NCI-H2171 treated with DMSO at 0.1 percent for 48 hours (cell line): ENCODE measurements at regions not wholly inside any gene's neighbourhood (a gene's known extent, or its start where the extent isn't known, plus 50 kb on each side); places are given as distances from the start of the nearest gene placed in this dataset.

Experiments
- DNase-seq: peaks from one replicate; lab custom pipeline; 2025; lab: John Stamatoyannopoulos, UW

DNA sequence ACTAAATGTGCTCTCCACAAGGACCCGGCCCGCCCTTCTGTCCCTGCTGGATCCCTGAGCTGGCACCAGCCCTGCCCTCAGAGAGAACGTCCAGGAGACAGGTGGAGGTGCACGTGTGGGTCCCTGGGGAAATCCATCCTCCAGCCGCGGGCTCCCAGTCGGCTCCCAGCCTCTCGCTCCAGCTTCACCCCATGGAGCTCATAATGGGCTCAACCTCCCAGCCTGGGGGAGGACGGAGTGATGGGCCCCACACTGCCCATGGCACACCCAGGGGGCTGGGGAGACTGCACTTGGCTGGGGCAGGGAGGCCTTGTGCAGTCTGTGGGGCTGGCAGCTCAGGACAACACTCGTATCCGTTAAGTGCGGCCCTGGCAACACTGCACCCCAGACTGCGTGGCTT is 250.5 kb downstream of the TMEM121 start:
- DNase-seq = no peak

DNA sequence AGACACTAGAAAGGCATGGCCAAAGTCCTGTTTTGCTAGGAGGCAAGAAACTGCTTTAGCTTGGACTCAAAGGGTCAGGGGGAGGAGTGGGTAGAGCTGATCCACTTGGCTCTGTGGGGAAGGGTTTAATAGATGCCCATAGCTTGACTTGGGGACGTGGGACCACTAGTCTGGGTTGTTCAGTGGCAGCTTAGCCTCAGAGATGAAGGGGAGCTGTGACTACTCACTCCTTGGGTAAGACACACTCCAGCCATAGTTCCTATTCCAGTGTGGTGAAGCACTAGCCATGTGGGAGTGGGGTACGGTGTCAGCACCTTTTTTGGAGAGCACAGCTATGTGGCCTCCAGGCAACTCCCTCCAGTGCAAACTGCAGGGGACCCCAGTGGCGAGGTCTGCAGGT is 257.3 kb downstream of the TMEM121 start:
- DNase-seq = no peak

DNA sequence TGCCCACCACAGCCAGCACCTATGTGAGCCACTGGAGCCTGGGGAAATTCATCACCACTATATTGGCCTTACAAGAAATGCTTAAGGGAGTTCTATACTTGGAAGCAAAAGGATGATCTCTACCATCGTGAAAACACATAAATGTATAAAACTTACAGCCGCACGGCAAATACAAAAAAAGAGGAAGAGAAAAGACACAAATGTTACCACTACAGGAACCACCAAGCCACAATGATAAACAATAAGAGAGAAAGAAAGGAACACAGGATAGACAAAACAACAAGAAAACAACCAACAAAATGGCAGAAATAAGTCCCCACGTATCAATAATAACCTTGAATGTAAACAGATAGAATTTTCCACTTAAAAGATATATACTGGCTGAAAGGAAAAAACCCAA is 267.5 kb downstream of the TMEM121 start:
- DNase-seq = no peak

DNA sequence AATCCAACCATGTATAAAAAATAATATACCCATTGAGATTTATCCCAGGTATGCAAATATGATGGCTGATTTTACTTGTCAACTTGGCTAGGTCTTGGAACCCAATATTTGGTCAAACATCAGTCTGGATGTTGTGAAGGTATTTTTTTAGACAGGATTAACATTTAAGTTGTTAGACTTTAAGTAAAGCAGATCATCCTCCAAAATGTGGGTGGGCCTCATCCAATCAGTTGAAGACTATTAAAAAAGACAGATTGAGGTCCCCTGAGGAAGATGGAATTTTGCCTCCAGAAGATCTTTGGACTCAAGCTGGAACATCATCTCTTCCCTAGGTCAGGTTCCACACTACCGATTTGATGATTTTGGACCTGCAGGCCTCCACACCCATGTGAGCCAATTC is 271.2 kb downstream of the TMEM121 start:
- no peak for DNase-seq

DNA sequence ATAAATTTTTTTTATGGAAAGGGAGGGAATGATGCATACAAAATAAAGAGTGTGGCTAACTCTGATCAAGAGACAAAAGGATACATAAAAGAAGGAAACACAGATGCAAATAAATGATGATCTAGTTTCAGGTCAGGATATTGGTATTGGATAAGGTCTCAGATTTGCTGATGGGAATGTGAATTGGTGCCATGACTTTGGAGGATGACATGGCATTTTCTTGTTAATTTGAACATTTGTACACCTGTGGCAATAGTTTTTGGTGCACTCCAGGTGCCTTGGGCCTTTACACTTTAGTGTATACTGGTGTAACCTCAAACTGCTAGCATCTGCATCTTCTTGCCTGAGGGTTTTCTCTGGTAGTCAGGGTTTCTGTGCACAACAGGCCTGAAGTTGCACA is 279.3 kb downstream of the TMEM121 start:
- DNase-seq = no peak

DNA sequence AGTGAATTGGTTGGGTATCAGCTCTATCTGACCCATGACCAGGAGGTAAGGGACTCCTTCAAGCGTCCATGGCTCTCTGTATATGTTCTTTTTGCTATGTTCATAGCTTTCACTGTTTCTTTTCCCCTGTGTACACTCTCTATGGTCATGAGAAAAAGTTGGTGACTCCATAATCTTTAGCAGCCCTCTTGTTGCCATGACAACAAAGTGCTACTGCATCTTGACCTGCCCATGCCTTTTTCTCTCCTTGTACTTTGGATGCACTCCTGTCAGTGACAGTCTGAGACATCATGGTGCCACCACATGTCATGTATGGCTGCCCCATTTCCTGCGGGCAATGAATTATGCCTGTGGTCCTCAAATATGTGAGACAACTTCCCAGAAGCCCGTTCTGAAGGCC is 280.2 kb downstream of the TMEM121 start:
- DNase-seq = no peak

DNA sequence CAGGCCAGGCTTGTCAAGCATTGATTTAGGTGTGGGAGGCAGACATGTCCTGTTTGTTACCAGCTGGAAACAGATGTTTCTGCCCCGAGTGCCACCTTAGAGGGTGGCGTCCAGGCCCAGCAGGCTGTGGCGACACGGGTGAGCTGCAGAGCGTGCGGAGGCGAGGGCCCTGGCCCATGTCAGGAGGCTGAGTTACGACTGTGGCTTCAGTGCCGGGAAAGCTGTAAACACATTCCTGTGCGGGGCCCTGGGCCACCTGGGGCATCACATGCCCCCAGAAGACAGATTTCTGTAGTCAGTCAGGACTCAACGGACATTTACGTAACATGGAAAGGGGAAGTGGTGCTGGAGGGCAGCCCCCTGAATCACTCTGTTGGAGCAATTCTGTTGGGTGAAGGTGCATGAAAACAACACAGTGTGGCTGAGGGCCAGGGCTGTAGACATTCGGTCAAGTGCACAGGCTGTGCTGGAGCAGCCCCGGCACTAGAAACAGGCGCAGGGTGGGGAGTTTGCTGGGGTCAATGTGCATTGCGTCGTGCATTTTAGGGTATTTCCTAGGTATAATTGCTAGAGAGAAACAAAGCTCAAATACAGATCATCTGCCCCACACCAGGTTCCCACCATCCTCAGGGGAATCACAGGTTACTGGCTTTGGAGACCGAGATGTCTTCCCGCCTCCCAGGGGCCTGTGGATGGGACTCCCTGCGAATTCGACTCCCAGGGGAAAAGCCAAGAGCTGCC is 291.8 kb downstream of the TMEM121 start:
- peak; percentile 31 for DNase-seq

DNA sequence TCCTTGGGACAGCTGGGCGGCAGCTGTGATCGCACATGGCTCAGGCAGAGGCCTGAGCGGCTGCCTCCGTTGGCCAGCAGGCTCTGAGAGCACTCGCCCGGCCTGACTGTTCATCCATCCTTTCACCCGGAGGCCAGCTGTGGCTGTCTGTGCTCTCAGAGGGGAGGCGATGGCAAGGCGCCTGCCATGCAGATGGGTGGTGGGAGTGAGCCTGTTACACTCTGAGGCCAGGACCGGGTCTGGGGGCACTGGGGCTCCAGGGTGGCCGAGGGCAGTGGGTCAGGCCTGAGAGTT is 292.3 kb downstream of the TMEM121 start:
- DNase-seq = no peak

DNA sequence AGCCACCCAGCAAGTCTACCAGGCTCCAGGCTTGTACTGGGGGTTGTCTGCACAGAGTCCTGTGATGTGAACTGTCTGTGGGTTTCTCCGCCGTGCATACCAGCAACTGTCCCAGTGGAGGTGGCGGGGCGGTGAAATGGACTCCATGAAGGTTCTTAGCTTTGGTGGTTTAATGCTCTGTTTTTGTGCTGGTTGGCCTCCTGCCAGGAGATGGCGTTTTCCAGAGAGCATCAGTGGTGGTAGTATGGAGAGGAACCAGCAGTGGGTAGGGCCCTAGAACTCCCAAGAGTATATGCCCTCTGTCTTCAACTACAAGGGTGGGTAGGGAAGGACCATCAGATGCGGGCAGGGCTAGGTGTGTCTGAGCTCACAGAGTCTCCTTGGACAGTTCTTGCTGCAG is 303.8 kb downstream of the TMEM121 start:
- no peak for DNase-seq

DNA sequence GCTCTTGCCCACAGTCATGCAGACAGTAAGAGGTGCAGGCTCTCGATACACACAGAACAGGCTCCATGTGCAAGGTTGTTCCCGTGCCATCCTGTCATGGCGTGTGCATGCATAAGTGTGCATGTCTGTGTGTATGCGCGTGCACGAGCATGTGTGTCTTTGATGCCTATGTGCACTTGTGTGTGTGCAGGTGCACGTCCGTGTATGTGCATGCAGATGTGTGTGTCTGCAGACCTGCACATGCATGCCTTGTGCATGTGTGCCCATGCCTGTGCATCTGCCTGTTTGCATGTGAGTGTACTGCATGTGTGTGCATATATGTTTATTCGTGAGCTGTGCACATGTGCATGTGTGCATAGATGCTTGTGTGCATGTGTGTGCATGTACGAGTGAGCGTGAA is 309.8 kb downstream of the TMEM121 start:
- no peak for DNase-seq

DNA sequence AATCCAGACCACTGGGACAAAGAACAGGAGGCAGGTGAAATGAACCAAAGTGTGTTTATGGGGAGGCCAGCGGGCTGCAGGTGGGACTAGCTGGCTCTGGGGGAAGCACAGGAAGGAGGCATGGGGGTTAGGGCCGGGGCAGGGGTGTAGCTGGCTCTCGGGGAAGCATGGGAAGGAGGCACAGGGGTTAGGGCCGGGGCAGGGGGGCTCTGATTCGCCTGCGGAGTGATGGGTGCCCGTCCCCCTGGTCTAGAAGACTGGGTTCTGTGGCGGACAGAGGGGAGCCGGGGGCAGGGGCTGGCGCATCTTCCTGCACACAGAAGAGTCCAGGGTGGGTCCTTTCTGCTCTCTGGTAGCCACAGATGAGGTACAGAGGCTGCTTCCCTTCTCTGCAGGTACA is 310.3 kb downstream of the TMEM121 start:
- DNase-seq = no peak

DNA sequence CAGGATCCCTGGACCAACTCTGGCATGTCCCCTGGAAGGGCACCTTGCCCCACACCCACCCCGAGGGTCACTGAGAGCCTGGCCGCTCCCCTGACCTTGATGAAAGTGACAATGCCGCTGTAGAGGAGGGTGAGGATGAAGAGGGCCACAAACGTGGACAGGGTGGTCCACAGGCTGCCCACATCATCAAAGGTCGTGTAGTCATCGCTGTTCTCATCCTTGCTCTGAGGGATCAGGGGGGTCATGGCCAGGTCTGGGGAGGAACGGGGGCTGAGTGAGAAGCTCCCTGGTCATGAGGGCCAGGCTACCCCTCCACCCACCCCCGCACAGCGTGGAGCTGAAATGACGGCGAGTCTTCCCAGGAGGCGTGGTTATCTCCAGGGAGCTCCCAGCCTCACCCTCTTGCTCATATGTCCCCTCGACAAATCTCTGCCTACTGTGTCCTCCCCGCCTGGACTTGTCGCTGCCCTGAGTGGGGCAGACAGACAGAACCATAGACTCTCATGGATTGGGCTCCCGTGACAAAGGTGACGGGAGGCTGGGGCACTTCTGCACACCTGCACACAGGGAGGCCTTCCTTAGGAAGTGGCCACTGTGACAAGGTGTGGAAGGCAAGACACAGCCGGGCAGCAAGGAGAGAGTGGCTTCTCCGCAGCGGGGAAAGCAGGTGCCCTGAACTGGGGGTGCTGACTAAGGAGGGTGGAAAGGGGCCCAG is 311.1 kb downstream of the TMEM121 start:
- DNase-seq = no peak

DNA sequence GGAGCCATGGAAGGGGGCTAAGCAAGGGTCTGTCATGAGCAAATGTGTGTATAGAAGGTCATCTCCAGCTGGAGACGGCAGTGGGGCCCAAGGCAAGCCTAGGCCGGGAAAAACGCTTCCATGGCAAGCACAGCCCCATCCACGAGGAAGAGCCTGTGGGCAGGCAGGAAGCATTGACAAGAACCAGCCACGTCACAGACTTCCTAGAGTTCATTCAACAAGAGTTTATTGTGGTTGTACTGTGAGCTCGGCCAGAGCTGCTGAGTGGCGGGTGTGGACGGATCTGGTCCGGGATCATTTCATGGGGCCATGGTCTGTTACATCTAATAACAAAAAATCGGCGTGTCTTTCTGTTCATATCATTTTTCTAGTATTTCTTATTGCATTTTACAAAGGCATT is 311.7 kb downstream of the TMEM121 start:
- no peak for DNase-seq

DNA sequence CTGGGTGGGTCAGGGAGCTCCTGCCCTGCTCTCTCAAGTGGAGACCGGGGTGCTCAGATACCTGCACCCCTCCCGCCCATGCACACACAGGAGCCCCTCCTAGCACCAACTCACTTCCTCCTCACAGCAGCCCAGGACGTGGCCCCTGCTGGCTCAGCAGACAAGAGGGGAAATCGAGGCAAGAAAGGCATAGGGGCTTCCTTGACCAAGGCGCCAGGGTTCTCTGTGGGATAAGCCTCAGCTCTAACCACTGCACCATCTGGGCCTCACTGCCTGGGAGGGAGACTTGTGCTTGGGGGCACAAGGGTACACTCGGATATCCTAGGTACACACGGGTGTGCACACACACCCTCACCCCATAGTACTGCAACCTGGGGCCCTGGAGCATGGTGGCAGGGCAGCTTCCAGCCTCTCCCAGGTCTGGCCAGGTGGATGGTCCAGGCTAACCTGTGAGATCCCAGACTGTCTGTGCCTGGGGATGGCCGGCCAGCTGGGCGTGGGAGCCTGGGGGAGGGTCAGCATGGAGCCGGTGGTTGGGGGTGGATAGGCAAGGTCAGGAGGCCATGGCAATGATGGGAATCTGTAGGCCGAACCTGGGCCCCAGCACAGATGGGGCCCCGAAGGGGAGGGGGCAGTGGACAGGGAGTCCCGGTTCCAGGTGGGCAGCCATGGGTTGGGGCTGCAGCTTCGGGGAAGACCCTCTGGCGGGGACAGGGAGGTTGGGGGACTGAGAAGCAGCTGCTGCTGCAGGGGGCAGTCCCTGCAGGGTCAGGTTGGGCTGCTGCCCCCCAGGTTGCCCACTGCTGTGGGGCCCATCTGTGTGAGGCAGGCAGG is 312.4 kb downstream of the TMEM121 start:
- DNase-seq = no peak

DNA sequence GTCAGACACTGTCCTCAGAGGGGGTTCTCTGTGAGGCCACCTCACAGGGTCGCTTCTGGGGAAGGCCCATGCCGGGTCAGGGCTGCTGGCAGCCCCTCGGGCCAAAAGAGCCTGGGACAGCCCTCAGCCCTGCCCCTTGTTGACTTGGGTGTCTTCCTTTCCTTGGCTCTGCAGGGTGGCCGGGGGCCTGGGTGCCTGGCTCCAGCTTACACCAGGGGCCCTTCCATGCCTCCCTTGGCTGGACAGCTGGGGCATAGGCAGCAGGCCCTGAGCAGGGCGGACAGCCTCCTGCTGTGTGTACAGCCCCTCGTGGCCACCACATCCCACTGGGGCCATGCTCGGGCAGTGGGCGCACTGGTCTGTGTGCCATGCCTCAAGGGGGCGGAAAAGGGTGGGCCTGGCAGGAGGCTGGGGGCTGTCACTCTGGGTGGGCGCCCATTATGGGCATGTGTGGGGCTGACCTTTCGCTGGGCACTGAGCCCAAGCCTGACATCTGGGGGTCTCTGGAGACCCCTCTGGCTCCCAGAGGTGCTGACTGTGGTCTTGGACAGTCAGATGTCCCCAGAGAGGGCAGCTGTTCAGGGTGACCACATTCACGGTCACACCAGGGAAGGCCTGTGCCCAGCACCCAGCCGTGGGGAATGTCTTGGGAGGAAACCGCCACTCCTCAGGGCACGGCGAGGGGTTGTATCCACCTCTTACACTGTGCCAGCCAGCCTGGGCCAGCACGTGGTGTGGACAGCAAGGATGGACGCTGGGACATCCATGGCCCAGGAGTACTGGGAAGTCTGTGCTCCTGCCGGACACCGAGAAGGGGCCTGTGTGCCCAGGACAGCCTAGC is 313.3 kb downstream of the TMEM121 start:
- DNase-seq = no peak

DNA sequence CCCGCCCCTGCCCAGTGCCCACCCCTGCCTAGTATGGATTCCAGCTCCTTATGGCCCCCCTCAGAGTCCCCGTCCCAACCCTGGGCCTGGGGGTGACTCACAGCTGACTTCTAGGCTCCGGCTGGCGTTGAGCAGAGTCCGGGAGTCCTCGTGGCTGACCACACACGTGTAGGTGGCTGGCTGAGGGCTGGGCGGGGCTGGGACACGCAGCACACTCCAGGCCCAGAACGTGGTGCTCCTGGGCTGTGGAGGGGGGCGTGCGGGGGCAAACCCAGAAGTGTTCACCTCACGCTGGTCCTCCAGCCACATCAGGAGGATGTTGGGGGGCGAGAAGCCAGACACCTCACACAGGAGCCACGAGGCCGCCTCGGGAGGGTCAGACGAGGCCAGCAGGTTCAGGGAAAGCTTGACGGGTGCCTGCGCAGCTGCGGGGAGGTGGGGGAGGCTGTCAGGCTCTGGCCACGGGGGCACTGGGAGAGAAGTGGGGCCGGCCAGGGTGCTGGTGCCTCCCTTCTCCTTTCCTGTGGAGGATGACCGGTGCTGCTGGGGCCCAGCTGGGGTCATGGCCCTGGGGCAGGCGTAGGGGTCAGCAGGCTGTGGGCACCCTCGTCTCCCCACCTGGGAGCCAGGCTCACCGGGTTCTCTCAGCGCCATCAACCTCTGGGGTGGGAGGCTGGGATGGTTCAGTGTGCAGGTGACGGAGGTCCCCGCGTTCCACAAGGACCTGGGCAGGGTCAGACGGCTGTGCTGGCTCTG is 314.1 kb downstream of the TMEM121 start:
- DNase-seq = no peak

DNA sequence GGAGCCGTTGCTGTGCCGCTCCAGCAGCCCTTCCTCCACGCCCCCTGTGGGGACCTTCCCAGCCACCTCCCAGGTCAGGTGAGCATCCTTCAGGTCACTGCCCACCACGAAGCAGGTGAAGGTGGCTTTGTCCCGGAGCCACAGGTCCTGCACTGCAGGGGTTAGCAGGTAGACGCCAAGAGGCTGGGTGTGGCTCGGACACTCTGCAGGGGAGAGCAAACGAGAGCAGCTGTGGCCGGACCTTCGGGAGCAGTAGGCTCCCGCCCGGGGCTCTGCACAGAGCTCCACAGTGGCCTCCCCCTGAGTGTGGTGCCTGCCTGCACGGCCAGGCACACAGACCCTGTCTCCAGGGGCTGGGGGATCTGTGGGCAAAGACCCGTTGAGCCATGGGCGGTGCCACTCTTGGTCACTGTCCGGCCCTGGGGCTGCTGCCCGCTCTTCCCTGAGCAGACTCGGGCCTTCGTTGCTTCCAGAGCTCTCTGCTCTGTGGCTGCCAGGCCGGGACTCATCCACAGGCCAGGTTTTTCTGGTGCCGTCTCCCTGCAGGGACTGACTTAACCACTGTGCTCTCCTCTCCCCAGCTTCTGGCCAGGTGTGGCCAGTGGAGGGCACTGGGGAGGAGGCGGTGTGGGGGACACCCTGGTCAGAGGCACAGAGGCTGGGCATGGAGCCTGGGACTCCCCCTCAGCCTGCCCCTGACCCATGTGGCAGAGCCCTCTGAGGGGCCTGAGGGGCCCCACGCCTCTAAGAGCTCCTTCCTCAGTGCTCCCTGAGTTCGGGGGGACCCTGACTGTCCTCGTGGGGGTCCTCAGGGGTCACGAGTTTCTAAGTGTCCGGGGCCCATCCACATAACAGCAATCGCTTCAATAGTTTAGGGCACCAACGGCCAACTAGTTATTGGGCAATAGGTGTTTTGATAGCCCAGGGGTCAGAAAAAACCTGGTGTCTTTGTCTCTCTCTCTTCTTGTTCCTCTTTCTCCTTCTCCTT is 314.9 kb downstream of the TMEM121 start:
- DNase-seq = no peak

DNA sequence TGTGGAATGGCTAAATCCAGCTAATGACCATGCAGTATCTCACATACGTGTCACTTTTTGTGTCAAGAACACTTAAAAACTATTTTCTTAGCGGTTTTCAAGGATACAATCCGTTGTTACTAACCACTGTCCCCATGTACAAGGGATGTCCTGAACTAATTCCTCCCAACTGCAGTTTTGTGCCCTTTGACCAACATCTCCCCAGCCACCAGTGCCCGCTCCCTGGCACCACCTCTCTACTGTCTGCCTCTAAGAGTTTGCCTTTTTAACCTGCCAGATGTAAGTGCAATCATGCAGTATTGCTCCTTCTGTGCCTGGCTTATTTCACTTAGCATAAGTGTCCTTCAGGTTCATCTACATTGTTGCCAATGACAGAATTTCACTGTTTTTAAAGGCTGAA is 315.7 kb downstream of the TMEM121 start:
- peak; percentile 76 for DNase-seq

DNA sequence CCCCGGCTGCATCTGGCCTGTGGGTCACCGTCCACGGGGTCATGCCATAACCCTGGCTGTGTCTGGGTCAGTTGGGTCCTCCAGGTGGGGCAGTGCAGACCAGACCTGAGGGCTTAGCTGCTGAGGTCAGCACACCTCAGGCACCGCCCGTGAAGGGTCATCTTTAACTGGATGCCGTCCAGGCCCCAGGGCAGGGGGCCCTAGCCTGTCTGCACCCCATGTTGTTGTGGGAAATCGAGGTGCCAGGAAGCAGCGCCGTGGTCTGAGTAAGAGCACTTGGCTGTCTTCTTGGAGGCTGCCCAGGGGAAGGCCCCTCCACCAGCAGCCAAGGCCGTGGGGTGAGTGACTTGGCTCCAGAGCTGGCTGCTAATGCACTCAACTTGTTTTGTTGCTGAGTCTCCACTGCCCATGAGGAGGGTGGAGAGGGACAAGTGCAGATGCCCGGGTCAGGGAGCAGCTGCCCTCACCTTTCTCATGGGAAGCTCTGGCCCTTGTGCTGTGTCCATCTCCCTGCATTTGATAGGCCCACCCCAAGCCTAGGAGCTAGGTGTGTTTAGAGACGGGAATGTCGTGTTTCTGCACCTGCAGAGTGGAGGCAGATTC is 317.2 kb downstream of the TMEM121 start:
- no peak for DNase-seq
